MV-4-11 (cell line): ENCODE measurements at regions not wholly inside any gene's neighbourhood (a gene's known extent, or its start where the extent isn't known, plus 50 kb on each side); places are given as distances from the start of the nearest gene placed in this dataset.
"Not testable (repeated sequence)": the region's sequence is repeated elsewhere in the genome, so short reads cannot be mapped to it uniquely, and the experiment has no call there.

Experiments
- DNase-seq: peaks from one replicate; lab custom pipeline; 2025; lab: John Stamatoyannopoulos, UW

DNA sequence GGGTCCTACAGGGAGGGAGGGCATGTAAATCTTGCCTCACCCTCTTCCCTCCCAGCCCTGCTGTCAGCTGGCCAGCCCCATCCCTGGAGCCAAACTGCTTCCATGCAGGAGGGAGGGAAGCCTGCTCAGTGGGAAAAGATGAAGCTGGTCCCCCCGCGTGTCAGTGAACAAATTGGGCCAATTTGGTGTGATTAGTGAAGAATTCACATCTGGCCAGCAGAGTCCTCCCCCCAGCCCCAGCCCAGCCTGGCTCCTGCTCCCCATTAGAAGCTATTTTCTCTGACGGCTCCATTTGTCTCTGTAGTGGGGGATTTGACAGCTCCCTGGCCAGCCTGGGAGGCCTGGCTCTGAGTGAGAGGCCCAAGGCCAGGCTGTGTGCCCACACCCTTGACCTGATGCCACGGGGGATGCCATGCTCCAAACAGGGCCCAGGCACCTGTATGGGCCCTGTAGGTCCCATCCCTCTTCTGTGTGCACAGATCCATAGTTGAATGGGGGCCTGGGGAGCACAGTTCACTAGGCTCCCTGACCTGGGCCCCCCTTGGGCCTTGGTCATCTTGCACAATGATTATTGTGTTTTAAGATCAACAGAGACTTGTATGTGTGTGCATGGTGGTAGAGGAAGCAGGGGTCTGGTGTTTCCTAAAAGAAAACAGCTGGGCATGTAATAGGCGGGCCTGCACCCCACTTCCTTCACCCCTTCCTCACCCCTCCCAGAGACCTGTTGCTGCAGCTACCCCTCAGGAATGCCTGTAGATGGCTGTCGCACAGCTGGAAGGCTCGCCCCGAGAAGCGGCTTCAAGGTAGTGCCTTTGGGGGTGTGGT lies 50.7 kb upstream of the TAC4 start:
- no peak for DNase-seq

GRCh38 chr17:49899191-49899485 lies 51.3 kb upstream of the TAC4 start:
- no peak for DNase-seq

DNA sequence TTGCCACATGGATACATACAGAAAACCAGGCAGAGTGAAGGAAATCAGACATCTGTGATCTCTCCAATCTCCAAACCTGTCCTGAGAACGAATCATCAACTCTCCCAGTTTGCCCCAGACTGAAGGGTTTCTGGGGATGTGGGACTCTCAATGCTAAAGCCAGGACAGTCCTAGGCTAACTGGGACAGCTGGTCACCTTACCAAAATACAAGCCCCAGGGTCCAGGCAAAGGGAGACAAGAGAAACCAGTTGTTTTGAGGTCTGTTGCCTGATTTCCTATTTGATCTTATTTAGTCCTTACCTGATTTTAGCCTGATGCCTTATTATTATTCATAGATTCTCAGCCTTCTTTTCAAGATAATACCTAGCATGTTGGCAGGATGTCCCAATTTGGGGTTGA lies 51.7 kb upstream of the TAC4 start:
- DNase-seq: no peak

GRCh38 chr17:49900801-49901200 lies 52.9 kb upstream of the TAC4 start:
- DNase-seq: not testable (repeated sequence)

DNA sequence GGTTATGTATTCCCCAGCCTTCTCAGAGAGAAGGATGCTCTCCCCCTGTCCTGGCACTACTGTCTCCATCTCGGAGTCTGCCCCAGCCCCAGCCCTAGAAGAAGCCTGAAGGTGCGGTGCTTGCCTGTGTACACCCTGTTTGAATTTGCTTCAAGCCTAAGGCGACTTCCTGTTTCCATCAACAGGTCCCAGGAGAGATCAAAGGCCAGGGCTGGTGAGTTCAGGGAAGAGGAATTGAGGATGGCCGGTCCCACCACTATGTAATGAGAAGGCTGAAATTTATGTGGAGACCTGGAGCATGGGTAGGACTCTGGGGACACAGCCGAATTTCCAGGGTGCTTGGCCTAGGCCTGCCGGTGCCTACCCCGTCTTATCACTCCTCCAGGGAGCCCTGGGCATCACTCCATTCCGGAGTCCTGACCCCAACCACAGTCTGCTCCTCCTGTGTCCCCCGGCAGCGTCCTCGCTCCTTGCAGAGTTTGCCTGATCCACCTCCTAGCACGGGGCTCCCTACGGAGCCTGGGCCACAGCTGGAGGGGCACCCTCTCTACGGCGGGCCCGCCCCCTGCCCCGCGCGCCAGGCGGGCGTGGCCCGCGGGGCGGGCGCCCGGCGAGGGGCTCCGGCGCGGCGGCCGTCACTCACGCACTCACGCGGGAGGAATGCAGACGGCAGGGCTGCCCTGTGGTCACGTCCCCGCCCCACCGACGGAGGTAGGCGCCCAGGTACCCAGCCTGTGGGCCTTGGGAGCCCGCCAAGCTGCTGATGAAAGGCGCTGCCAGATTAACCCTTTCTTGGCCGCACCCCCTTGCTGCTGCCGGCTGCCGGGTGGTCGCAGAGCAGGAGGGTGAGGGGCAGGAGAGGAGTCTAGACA lies 53.8 kb upstream of the TAC4 start:
- DNase-seq: no peak

DNA sequence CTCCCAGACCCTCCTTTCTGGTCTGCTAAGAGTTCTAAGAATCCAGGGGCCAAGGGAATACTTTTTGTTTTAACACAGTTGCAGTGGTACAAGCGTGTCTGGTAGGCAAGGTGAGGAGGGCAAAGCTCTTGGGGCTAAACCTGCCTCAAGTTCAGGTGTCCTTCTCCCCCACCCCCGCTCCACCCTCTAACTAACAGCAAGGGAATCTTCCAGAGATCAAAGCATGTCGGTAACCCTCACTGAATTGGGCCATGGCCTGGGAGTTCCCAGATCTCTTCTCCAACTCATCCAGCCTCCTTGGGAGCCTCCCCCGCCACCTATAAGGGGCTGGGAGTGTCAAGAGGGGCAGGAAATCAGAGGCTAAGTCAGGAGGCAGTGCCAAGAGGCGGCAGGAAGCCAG lies 55.7 kb upstream of the TAC4 start:
- DNase-seq: no peak

- no peak for DNase-seq
Measured at GRCh38 chr17:49904893-49905292, 57.0 kb upstream of the TAC4 start.

- no peak for DNase-seq
Measured at GRCh38 chr17:49906531-49907136, 58.8 kb upstream of the TAC4 start.

DNA sequence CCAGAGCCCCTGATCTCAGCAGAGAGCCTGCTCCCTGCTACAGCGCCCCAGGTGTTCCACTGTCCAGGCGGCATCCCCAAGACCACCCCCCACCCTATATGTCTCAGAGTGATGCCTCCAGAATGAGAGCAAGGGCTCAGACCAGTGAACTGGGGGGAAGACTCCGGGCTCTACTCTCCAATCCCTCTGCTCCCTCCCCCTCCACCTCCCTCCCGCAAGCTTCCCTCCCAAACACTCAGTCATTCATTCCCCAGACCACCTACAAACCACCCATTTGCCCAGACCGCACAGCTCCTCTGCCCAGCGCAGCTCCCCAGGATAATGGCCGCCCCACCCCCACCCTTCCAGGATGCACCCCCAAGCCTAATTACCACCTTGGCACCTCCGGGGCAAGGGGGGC lies 59.4 kb upstream of the TAC4 start:
- no peak for DNase-seq

- DNase-seq: no peak
Measured at GRCh38 chr17:49908782-49909714, 59.9 kb upstream of the DLX4 start.

GRCh38 chr17:49910094-49910857 lies 58.7 kb upstream of the DLX4 start:
- no peak for DNase-seq

- DNase-seq: no peak
Measured at GRCh38 chr17:49910858-49911204, 58.2 kb upstream of the DLX4 start.

- no peak for DNase-seq
Measured at GRCh38 chr17:49911719-49912118, 57.3 kb upstream of the DLX4 start.

DNA sequence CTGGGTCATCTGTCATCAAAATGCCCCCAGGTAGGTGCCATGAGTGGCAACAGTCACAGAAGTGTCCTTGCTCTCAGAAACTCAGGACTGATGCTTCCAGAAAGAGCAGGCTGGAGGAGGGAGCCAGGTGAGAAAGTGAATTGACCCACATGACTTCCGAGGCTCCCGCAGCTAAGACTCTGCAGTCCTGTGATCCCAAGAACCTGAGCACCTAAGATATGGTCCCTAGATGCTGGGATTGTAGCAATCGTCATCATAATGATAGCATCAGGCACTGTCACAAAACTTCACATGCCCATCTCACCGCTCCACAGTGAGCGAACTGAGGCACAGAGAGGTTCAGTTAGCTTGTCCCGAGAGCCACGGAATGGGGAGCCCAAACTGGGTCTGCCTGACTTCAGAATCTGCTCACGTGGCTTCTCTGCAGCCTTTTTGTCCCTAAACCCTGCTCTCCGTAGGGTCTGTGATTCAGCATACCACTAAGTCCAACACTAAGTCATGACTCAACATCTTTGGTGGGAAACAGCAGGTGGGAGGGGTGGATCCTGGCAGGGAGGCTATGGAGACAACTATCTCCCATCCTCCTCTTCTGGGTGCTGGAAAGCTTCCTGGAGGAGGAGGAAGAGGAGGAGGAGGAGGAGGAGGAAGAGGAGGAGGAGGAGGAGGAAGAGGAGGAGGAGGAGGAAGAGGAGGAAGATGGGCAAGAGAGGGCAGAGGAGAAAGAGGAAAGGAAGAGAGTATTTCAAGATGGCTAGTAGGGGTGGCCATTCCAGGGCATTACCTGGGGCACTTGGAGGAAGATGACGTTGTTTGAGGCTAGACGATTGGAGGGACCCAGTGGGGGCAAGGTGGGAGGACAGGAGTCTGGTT lies 55.5 kb upstream of the DLX4 start:
- no peak for DNase-seq

DNA sequence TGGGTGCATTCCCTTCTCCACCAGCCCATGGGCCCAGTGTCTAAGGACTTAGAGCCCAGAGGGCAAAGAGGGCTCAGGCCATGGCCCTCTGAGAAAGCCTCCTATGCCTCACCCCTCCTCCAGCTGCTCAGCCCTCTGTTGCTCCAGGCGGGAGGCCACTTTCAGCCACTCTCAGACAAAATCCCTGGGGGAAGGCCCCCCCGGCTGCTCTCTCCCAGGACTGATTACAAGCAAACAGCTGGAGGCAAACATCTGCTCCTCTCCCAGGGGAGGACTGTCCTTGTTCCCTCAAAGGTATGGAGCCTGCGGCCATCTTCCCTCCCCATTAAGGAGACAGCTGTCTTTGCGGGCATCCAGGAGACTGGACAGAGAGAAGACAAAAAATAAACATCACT lies 54.9 kb upstream of the DLX4 start:
- DNase-seq: no peak

DNA sequence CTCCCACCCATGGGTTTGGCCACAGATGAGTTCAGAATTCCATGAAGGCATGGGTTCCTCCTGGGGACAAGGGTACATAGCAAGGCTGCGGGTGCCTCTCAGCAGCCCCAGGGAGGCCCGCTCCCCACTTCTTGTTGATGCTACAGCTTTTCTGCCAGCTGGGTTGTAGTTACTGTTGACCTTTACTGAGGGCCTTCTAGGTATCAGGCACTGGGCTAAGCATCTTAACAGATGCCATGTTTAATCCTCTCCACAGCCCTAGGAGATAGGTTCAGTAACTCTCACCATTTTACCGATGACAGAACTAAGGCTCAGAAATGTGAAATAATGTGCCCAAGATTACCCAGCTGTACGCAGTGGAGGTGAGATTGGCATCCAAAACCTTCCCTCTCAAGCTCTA lies 54.3 kb upstream of the DLX4 start:
- no peak for DNase-seq

DNA sequence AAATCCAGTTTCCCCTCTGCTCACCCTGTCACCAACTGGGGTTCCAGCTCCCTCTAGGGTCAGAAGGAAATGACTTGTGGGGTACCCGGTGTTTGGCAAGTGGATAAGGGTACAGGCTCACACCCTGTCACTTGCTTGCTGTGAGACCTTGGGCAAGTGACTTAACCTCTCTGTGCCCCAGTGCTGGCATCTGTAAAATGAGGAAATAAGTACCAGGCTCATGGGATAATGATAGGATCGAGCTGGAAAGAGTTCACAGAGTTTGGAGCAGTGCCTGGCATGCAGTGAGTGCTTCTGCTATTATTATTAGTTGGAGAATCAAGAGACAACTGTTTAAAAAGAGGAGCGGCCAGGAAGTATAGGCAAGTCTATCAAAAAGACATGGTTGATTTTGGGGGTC lies 53.7 kb upstream of the DLX4 start:
- no peak for DNase-seq

DNA sequence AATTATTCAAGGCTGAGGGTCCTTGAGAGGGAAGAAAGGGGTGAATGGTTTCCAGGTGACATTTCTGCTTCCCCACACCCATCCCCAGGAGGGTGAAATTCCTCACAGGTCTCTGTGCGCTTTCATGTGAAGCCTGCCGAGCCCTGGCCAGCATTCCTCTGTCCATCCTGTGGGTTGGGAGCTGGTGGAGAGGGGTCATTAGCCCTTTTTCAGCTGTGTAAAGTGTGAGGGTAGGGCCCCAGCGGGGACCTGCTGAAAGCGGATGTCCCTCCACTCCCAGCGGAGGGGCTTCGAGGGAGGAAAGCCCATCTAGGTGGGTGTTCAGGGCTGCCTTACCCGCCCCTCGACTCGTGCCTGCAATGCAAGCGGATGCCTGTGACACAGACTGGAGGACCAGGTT lies 53.3 kb upstream of the DLX4 start:
- no peak for DNase-seq

DNA sequence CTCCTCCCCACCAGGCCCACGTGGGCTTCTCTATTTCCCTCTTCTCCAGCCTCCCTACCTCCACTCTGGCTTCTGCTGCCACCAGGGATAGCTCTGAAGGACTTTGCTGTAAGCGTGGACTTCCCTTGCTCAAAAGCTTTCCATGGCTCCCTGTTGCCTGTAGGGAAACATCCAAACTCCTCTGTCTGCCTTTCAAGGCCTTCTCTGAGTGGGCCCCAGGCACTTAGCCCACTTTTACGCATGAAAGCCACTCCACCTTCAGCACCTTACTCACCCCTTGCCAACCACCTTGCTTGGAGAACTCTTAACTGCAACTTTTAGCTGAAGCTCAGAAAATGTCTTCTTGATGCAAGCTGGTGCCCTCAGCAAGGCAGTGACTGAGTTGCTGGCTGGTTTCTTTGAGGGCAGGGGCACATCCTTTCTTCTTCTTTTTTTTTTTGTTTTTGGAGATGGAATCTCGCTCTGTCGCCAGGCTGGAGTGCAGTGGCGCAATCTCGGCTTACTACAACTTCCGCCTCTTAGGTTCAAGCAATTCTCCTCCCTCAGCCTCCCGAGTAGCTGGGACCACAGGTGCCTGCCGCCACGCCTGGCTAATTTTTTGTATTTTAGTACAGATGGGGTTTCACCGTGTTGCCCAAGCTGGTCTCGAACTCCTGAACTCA lies 52.0 kb upstream of the DLX4 start:
- peak; percentile 72 for DNase-seq

GRCh38 chr17:49918591-49918990 lies 50.4 kb upstream of the DLX4 start:
- no peak for DNase-seq
